Liver (tissue), 8 donors: ENCODE measurements at regions not wholly inside any gene's neighbourhood (a gene's known extent, or its start where the extent isn't known, plus 50 kb on each side); places are given as distances from the start of the nearest gene placed in this dataset.

Source experiments
- DNase-seq: peaks from one replicate; pipeline ENCODE4 v3.0.0-alpha.2; 2017; ENCODE audit warnings: low spot score
- H3K27ac ChIP-seq, 2 donors: one replicate each; pipeline ENCODE4 v1.7.0; 2013; ENCODE audit warnings: inconsistent platforms in 2 of 2, low read length in 2 of 2, control low read depth in 1 of 2, low read depth in 1 of 2, mild to moderate bottlenecking in 1 of 2
- H3K27me3 ChIP-seq, 4 donors: one replicate each; pipeline versions ENCODE4 v1.6.1 to v1.7.0; 2013; ENCODE audit warnings: low read length in 3 of 4, inconsistent platforms in 1 of 4, mild to moderate bottlenecking in 1 of 4, moderate library complexity in 1 of 4; ENCODE audit not compliant: control insufficient read depth in 4 of 4, insufficient read depth in 4 of 4
- H3K36me3 ChIP-seq, 4 donors: one replicate each; pipeline versions ENCODE4 v1.6.1 to v1.7.0; 2013; ENCODE audit warnings: low read length in 3 of 4, mild to moderate bottlenecking in 3 of 4, low read depth in 1 of 4, moderate library complexity in 1 of 4; ENCODE audit not compliant: control insufficient read depth in 4 of 4, insufficient read depth in 3 of 4
- H3K4me1 ChIP-seq, 4 donors: one replicate each; pipeline versions ENCODE4 v1.6.1 to v1.7.0; 2013; ENCODE audit warnings: low read length in 3 of 4, mild to moderate bottlenecking in 3 of 4, moderate library complexity in 1 of 4; ENCODE audit not compliant: control insufficient read depth in 4 of 4, insufficient read depth in 4 of 4
- H3K4me3 ChIP-seq, 3 donors: one replicate each; pipeline versions ENCODE4 v1.6.1 to v1.7.0; 2013; ENCODE audit warnings: low read length in 3 of 3, control low read depth in 1 of 3, low read depth in 1 of 3, mild to moderate bottlenecking in 1 of 3
- H3K9ac ChIP-seq, 2 donors: one replicate each; pipeline ENCODE4 v1.7.0; 2013; ENCODE audit warnings: low read length in 2 of 2, mild to moderate bottlenecking in 2 of 2, moderate library complexity in 2 of 2, control low read depth in 1 of 2, low read depth in 1 of 2
- H3K9me3 ChIP-seq, 4 donors: one replicate each; pipeline versions ENCODE4 v1.6.1 to v1.7.0; 2013; ENCODE audit warnings: low read length in 3 of 4; ENCODE audit not compliant: control insufficient read depth in 4 of 4
- EGR1 ChIP-seq, 2 donors: IDR thresholded peaks; 2 replicates each; pipeline ENCODE4 v1.6.1; 2016 to 2018; ENCODE audit warnings: antibody characterized with exemption in 2 of 2, low read depth in 2 of 2
- FOXA1 ChIP-seq: IDR thresholded peaks from 2 replicates; pipeline ENCODE4 v1.6.1; 2016; ENCODE audit warnings: antibody characterized with exemption
- FOXA2 ChIP-seq: IDR thresholded peaks from 2 replicates; pipeline ENCODE4 v1.6.1; 2016; ENCODE audit warnings: antibody characterized with exemption
- GABPA ChIP-seq, 2 donors: IDR thresholded peaks in 1 of 2; conservative IDR thresholded peaks in 1 of 2; 2 replicates each; pipeline ENCODE4 v1.6.1; 2016; ENCODE audit warnings: antibody characterized with exemption in 2 of 2, mild to moderate bottlenecking in 1 of 2, moderate library complexity in 1 of 2
- HNF4A ChIP-seq, 2 donors: conservative IDR thresholded peaks; 2 replicates each; pipeline ENCODE4 v1.6.1; 2016; ENCODE audit warnings: antibody characterized with exemption in 2 of 2, mild to moderate bottlenecking in 2 of 2
- HNF4G ChIP-seq: IDR thresholded peaks from 2 replicates; pipeline ENCODE4 v1.6.1; 2016; ENCODE audit warnings: antibody characterized with exemption
- JUND ChIP-seq, 2 donors: IDR thresholded peaks; 2 replicates each; pipeline ENCODE4 v1.6.1; 2016; ENCODE audit warnings: antibody characterized with exemption in 2 of 2
- MAX ChIP-seq: IDR thresholded peaks from 2 replicates; pipeline ENCODE4 v1.6.1; 2016; ENCODE audit warnings: antibody characterized with exemption
- NR2F2 ChIP-seq: IDR thresholded peaks from 2 replicates; pipeline ENCODE4 v1.6.1; 2016; ENCODE audit warnings: antibody characterized with exemption
- RAD21 ChIP-seq, 2 donors: IDR thresholded peaks; 2 replicates each; pipeline ENCODE4 v1.6.1; 2016; ENCODE audit warnings: antibody characterized with exemption in 2 of 2, mild to moderate bottlenecking in 2 of 2
- REST ChIP-seq: IDR thresholded peaks from 2 replicates; pipeline ENCODE4 v1.6.1; 2016; ENCODE audit warnings: antibody characterized with exemption, mild to moderate bottlenecking
- RXRA ChIP-seq, 2 donors: IDR thresholded peaks; 2 replicates each; pipeline ENCODE4 v1.6.1; 2017 to 2018; ENCODE audit warnings: antibody characterized with exemption in 2 of 2, mild to moderate bottlenecking in 1 of 2
- SP1 ChIP-seq: IDR thresholded peaks from 2 replicates; pipeline ENCODE4 v1.6.1; 2018; ENCODE audit warnings: antibody characterized with exemption, mild to moderate bottlenecking
- TAF1 ChIP-seq: conservative IDR thresholded peaks from 2 replicates; pipeline ENCODE4 v1.6.1; 2016; ENCODE audit warnings: antibody characterized with exemption, mild to moderate bottlenecking
- YY1 ChIP-seq: IDR thresholded peaks from 2 replicates; pipeline ENCODE4 v1.6.1; 2016; ENCODE audit warnings: antibody characterized with exemption, mild to moderate bottlenecking
- ZBTB33 ChIP-seq: IDR thresholded peaks from 2 replicates; pipeline ENCODE4 v1.6.1; 2016; ENCODE audit warnings: antibody characterized with exemption
- WGBS: extraction: QIAGEN DNeasy Blood & Tissue Kit; methylation state at CpG from one replicate; pipeline ENCODE4 v1.1.7; 2013; 5-methylcytosine and 5-hydroxymethylcytosine counted together
- TF ChIP-seq, protein P1 (sequence below): fragments of 150-350 bp; IDR thresholded peaks from 2 replicates; pipeline ENCODE4 v1.5.1; 2017; ENCODE audit warnings: improper control_type of control experiment, low read depth, low read length; ENCODE audit not compliant: missing input control
- TF ChIP-seq, protein P2 (sequence below): IDR thresholded peaks from 2 replicates; pipeline ENCODE4 v1.6.1; 2016; ENCODE audit warnings: antibody characterized with exemption
- donor health status: healthy.
- donor health status: healthy.
- donor health status: healthy.
- donor health status: healthy.
- donor health status: healthy.

- Histone ChIP-seq H3K9ac (no peak overlapping the region), H3K9me3 (no peaks in the 10 kb centered on the region), H3K4me3 (no peak overlapping the region), H3K36me3 (no peaks in the 10 kb centered on the region), H3K27me3 (no peaks in the 10 kb centered on the region), H3K4me1 (no peaks in the 10 kb centered on the region), H3K27ac (no peak overlapping the region)
- 84% methylated on average over 7 of the region's 7 CpGs for WGBS
- TF ChIP-seq TAF1, result no peak
- TF ChIP-seq, protein P1, sequence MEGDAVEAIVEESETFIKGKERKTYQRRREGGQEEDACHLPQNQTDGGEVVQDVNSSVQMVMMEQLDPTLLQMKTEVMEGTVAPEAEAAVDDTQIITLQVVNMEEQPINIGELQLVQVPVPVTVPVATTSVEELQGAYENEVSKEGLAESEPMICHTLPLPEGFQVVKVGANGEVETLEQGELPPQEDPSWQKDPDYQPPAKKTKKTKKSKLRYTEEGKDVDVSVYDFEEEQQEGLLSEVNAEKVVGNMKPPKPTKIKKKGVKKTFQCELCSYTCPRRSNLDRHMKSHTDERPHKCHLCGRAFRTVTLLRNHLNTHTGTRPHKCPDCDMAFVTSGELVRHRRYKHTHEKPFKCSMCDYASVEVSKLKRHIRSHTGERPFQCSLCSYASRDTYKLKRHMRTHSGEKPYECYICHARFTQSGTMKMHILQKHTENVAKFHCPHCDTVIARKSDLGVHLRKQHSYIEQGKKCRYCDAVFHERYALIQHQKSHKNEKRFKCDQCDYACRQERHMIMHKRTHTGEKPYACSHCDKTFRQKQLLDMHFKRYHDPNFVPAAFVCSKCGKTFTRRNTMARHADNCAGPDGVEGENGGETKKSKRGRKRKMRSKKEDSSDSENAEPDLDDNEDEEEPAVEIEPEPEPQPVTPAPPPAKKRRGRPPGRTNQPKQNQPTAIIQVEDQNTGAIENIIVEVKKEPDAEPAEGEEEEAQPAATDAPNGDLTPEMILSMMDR, result no peak
- TF ChIP-seq NR2F2, result no peak
- TF ChIP-seq FOXA1, result no peak
- no peak for TF ChIP-seq YY1
- no peak for TF ChIP-seq RXRA (IDR thresholded peaks at IDR 0.05)
- TF ChIP-seq HNF4G, result no peak
- no peak for TF ChIP-seq GABPA (IDR thresholded peaks at IDR 0.05 in 1 of 2, conservative IDR thresholded peaks at IDR 0.05 in 1 of 2)
- no peak for TF ChIP-seq RAD21 (IDR thresholded peaks at IDR 0.05)
- TF ChIP-seq JUND (IDR thresholded peaks at IDR 0.05), result no peak
- TF ChIP-seq REST, result no peak
- no peak for TF ChIP-seq SP1
- TF ChIP-seq HNF4A (conservative IDR thresholded peaks at IDR 0.05), result no peak
- TF ChIP-seq ZBTB33, result no peak
- TF ChIP-seq, protein P2, sequence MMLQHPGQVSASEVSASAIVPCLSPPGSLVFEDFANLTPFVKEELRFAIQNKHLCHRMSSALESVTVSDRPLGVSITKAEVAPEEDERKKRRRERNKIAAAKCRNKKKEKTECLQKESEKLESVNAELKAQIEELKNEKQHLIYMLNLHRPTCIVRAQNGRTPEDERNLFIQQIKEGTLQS, result no peak
- no peak for TF ChIP-seq FOXA2
- TF ChIP-seq EGR1 (IDR thresholded peaks at IDR 0.05; ENCODE audit: low read depth in 2 of 2), result no peak
- no peak for TF ChIP-seq MAX
- no peak for DNase-seq
Observed at GRCh38 chr2:161729-162128, 102.1 kb downstream of the SH3YL1 start.
